HG03097 (cell line): ENCODE measurements at regions not wholly inside any gene's neighbourhood (a gene's known extent, or its start where the extent isn't known, plus 50 kb on each side); places are given as distances from the start of the nearest gene placed in this dataset.

Experiments used
- ATAC-seq: cut with Tn5 transposase; IDR thresholded peaks from one replicate; pipeline ENCODE4 v1.9.1; 2021; ENCODE audit not compliant: unreplicated experiment, low FRiP score

DNA sequence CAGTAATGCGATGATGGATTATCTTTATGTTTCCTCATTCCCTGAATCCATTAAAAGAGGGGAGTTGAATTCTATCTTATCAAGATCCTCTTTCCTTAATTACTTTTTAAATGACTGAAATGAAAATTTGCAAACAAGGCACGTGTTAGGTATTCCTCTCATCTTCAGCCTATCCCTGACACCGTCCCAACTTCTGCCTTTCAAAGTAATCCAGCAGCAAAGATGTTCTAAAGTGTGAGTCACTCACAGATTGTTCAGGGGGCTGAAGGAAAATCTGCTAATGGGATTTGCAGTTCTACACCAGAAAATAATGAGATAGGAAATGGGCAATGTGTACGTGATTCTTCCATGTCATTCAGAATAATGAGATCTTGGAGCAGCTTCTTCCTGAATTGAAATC is 403.0 kb downstream of the ARHGEF28 start:
- no peak for ATAC-seq

DNA sequence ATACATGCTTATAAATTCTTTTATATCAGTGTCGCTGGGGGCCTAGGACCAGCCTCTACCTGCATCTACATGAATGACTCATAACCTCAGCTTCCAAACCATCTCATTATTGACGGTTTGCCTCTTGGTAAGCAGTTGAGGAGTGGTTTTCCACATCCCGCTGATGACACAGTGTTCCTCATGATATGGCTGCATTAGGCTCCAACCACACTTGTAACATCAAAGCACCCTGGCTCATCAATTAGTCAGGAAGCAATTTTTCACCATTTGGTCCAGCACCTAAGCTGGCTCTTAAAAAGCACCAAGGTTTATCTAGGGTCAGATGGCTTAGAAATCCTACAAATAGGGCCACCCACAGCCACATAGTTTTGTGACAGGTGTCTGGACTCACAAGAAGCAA is 402.4 kb downstream of the ARHGEF28 start:
- ATAC-seq = no peak

DNA sequence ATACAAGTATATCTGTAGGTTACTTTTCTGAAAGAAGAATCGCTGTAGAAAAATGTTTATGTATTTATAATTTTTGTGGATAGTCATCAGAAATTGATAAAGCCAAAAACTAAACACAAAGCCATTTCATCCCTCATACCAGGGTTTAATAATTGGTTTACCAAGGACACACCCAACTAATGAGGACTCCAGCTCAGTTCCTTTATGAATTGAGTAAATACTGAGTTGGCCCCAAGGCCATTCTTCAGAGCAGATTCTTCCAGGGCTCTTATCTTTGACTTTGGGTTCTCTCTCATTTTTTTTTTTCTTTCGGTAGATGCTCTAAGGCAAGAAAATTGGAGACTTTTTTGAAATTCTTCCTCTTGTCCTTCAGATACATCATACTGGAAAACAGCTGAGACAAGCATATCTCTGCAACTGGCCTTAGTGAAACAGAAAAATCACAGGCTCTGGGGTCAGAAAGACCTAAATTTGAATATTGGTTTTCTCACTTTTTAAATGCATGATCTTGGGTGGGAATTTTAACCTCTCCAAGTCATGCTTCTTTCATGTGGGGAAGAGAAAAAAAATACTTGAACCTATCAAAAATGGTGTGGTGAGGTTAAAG is 401.8 kb downstream of the ARHGEF28 start:
- no peak for ATAC-seq

DNA sequence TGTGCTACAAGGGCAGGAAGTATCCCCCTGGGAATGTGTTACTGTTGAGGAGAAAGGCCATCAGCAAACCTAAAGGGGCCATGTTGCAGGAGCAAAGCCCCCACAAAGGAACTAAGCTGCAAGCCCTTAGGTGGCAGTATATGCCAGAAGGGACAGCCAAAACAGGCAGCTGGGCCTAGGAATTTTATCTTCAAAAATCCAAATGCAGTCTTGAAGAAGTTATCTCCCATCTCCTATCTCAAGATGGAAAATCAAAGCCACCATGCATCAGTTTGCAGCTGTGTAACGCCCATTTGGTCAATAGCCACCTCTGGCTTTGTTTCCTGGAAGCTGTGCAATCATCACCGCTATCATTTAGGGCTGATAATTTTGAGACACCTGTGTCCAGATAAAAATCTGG is 400.3 kb downstream of the ARHGEF28 start:
- ATAC-seq = no peak

DNA sequence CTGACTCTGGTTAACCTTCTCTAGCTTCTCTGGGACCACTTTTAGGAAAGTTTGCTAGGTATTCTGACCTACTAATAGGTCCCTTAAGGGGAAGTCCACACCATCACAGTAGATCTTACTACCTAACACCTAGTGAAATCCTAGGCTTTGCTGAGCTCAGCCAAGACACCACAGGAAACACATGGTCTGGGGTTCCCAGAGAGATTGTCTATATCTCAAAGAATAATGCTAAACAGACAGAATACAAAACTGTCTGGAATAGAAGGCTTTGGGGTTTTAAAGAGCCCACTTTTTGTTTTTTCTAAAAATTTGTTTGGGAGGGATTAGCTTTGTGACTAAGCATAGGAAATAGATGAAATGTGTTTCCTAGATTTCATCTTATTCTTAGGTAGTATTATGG is 395.1 kb downstream of the ARHGEF28 start:
- no peak for ATAC-seq

DNA sequence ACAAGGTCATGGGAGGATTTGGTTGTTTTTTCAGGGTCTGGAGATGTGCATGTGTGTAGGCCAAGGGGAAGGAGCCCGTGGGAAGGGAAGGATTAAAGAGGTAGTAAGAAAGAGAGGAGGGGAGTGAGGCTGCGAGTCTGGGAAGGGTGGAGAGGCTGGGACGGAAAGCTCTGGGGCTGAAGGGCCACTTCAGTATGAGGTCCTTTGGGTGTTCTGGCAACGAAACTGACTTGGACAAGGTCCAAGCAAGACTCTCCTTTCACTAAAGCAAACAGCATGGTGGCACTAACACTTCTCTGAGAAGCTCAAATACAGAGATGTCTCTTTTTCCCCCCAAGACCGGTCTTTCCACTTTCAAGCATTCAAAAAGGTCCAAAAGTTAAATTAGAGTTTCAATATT is 394.5 kb downstream of the ARHGEF28 start:
- no peak for ATAC-seq

DNA sequence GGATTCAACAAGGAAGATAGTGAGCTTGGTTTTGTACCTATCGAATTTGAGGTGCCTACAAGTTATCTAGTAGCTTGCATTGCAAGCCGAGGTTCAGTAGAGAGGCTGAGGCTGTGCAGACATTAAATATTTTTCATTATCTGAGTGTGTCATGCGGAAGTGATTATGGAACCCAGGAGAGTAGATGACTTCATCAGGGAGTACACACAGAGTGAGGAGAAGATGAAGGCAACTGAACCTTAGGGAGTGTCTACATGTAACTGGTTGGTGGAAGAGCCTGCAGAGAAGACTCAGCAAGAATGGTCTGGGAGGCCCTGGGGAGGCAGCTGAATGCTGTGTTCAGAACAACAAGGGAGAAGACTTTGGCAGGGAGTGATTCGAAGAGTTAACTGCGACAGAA is 393.9 kb downstream of the ARHGEF28 start:
- no peak for ATAC-seq

DNA sequence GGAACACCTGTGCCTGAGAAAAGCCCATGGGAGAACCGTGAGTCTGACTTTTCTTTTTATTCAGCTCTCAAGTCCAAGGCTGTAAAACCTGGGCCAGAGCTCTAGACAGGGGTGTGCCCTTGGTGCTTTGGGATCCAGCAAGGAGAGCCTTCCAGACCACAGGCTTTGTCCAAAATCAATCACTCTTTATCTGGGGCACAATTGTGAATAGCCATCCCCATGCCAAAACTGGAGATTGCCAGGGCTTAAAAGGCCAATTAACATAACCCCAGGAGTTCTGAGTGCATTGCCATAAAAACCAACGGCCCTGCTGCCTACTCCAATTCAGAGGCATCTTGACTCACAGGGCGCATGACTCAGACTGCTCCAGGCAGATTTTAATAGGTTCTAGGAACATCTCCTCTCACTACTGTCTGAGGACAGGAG is 391.8 kb downstream of the ARHGEF28 start:
- ATAC-seq = no peak

DNA sequence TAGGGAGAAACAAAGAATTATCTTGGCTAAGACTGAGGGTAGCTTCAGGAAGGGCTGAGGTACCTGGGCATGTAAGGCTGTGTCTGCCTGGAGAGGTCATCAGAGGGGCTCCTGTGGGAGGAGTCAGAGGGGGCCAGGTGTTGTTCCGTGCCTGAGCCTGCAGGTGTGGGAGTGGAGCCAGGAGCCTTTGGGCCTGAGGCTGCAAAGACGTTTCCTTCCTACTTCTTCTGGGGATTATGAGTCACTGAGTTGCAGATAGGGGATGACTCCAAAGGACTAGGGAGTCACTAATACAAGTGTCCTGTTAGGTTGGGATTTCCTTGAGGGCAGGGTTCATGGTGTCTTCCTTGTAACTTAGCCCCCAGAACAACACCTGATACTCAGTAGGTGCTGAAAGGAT is 391.1 kb downstream of the ARHGEF28 start:
- ATAC-seq = no peak

DNA sequence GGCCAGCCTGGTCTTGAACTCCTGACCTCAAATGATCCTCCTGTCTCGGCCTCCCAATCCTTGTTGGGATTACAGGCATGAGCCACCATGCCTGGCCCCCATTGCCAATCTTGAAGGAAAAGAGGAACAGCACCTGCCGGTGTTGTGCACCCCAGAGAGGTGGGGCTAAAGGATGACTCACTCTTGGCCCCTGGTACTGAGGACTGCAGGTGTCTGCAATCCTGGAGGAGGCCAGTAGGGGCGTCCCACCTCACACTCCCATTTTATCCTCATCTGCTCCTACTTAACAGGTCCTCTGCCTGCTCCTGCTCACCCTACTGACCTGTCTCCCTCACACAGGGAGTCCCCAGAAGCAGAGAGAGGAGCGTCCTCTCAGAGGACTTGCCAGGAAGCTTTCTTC is 390.4 kb downstream of the ARHGEF28 start:
- ATAC-seq = no peak

DNA sequence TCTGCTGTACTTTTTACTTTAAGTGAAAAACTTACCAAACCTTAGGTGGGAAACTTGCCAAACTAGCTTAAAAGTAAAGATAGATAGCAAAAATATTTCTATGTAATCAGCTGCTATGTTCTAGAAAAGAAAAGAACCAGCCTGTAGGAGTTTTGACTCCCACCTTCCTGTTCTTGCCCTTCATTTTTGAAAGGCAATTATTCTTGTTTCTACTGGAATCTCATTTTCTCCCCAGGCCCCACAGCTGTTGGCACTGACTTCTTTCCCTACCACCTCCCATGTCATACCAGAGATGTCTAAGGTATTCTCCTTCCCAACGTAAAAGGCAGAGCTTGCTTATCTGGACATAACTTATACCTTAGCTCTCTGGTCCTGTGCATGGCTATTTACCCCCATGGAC is 389.7 kb downstream of the ARHGEF28 start:
- ATAC-seq = no peak

DNA sequence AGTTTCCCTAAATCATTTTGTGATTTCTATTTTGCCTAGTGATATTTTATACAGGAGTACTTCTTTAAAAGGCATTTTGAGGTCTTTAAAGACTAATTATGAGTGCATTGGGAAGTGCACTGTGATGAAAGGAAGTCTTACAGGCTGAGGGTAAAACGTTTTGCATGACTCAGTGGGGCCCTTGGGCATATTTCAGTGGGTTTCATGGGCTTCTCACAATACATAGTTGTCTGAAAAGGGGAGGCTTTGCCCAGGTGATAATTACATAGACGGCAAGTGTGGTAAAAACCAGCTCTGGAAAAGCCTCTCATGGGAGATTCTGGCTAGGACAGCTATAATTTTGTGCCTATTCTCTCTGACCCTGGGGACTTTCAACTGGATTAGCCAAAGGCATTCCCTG is 387.2 kb downstream of the ARHGEF28 start:
- ATAC-seq = no peak

DNA sequence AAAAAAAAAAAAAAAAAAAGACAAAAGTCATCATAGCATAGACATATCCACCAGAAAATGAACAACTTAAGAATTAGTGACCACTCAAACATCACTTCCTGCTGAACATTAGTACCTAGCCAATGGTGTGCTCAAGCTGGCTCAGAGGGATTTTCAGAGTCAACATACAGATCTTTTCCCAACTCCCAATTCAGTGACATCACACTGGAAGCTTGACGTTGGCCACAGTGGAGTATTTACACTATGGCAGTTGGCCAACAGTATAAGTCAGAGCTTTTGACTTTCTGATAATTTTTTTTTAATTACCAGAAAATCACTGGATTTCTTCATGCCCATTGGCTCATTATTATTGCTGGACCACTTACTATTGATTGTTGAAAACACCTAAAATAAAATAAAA is 383.5 kb downstream of the ARHGEF28 start:
- no peak for ATAC-seq

DNA sequence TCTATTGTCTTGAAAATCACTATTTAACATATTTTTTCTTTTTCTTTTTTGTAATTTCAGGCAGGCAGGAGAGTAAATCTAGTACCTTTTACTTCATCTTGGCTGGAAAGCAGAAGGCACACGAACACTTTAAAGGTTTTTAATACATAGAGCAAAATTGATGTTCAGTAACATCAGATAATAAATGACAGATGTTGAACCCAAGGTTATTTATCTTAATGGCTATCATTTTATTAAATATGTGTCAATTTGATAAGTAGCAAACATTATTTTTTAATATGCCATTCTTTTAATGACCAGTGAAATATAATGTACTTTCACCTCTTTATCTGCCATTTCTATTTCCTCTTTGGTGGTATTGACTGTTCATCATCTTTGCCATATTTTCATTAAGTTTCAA is 381.2 kb downstream of the ARHGEF28 start:
- no peak for ATAC-seq

DNA sequence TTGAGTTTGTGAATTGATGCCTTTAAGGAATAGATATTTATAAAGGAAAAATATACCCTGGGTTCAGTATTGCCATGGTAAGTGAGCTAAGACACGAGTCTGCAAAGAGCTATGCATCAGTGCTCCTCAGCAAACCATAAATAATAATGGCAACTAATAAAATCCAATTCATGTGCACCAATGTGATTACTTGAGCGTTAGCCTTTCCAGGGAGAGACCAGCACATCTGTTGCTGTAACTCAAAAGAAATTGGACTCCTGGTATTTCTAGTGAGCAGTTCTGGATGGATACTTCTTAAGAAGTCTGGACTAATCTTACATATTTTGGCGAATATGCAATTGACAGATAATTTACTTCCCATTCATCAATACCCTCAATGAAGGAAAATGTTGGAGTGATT is 373.3 kb downstream of the ARHGEF28 start:
- no peak for ATAC-seq

DNA sequence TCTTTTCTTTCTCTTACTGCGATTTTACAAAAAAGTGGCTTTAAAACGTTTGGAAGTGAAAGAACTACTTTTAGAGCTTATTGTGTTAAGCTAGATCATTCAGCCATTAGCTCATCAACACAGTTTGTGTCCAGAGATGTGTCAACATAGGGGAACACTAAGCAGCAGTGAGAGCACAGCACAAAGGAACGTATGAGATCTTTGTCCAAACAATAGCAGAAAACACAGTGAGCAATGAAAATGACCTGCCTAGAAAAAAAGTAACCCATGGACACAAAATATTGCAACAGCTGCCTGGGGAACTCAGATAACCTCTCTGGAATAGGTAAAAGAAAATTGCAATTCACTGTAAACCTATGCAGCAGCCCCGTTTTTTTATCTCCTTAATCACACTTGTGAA is 372.5 kb downstream of the ARHGEF28 start:
- no peak for ATAC-seq

DNA sequence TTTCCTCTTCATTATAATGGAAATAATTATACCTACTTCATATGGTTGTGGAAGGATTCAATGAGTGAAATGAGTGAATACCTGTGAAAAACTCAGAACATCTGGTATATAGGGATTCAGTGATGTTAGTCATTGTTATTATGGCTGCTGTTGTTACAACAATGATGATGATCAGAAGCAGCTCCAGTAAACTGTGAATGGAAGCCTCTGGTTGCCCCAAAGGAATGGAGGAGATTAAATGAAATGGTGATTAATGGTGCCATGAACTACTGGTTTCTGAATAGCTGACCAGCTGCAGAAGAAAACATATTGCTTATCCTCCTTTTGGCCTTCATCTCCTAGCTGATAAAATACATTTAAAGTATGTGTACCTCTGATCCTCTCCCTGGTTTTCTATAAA is 372.0 kb downstream of the ARHGEF28 start:
- ATAC-seq = no peak

DNA sequence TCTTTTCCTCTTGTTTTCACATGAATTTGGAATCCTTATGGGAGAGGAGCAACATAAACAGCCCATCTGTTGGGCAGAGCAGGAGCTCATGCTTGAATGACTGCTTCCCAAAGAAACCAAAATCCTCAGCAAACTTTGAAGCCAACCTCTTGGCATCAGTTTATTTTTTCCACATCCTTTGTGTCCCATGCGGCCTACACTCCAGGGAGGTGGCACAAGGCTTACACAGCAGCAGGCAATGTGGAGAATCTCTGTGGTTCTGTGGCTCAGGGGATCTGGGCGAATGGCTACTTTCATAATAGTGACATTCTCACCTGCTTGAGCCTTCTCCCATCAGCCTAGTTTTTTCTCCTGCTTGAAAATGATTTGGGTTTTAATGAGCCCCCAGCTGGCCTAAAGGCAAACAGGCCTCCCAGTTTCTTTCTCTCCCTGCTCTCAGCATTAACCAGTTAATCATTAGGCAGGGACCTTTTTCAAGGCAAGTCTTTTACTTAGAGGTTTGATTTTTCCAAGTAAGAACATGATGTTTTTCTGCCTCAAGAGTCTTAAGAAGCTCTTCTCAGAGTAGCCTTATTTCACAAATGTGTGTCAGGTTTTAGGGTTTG is 370.3 kb downstream of the ARHGEF28 start:
- no peak for ATAC-seq

DNA sequence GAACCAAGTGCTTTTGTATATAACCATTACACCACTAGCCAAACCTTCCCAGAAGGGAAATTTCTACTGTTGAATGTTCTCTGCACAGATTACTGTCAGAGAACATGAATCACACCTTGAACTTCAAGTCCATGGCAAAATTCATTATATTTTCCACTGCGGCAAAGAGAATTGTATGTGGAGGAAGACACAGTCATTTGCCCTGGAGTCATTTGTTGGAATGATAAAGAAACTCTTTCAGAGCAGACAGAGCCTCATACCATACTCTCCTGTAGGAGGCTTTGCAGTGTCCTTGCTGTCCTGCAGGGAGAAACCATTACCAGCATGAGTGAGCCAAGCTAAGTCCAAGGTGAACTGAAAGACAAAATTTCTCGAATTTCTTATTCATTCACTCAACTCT is 369.0 kb downstream of the ARHGEF28 start:
- no peak for ATAC-seq
